K562 (cell line): ENCODE measurements at regions not wholly inside any gene's neighbourhood (a gene's known extent, or its start where the extent isn't known, plus 50 kb on each side); places are given as distances from the start of the nearest gene placed in this dataset.

Experiments
- ATAC-seq: fragments of 200-7000 bp; cut with Tn5 transposase; 3 replicates; pipeline ENCODE4 v1.9.1; 2020; ENCODE audit warnings: moderate library complexity
- BruUV-seq: library from RNA; stranded (reverse); fragments of 400-500 nt; replicated peaks from 2 replicates; lab custom pipeline; 2021; lab: Mats Ljungman, UMichigan
- CTCF ChIA-PET: fragments of 300-600 bp; formaldehyde crosslinking; extraction: SDS; loops from one replicate; lab custom pipeline; 2021; ENCODE audit warnings: low intra/inter-chr PET ratio; lab: Yijun Ruan, JAX
- POLR2A ChIA-PET: fragments of 300-600, 350-650 bp; sonication (Branson Sonifier 250); formaldehyde crosslinking; extraction: SDS; loops from one replicate; lab custom pipeline; 2021; ENCODE audit warnings: antibody characterized with exemption, inconsistent platforms; lab: Yijun Ruan, JAX
- DNase-seq, 4 experiments: peaks; one replicate each; pipeline versions ENCODE4 v3.0.0 to v3.0.0-alpha.2; 2011 to 2018; ENCODE audit warnings: low spot score in 3 of 4, mixed read lengths in 3 of 4; ENCODE audit errors: extremely low read depth in 1 of 4
- FAIRE-seq: peaks from 2 replicates; lab custom pipeline; 2011; peaks lifted over from hg19 to GRCh38; lab: Jason Lieb, UNC
- H2AFZ ChIP-seq: 2 replicates; pipeline ENCODE4 v1.6.0; 2011; ENCODE audit warnings: low read depth, low read length, control low read depth, inconsistent platforms
- H3K27ac ChIP-seq: fragments of 200-600 bp; 3 replicates; pipeline ENCODE4 v1.8.0; 2011; ENCODE audit warnings: low read depth, mild to moderate bottlenecking, control low read depth, inconsistent platforms, low read length, moderate library complexity, mixed read lengths; ENCODE audit errors: extremely low read depth
- H3K27me3 ChIP-seq, 2 experiments: fragments of 300-600 bp in 1 of 2; 2 replicates in 1 of 2; 3 replicates in 1 of 2; pipeline versions ENCODE4 v1.6.0 to v1.8.0; 2011; ENCODE audit warnings: inconsistent platforms in 2 of 2, low read length in 2 of 2, mild to moderate bottlenecking in 1 of 2, mixed read lengths in 1 of 2, moderate library complexity in 1 of 2; ENCODE audit not compliant: control insufficient read depth in 2 of 2, insufficient read depth in 2 of 2
- H3K36me3 ChIP-seq: fragments of 300-600 bp; 3 replicates; pipeline ENCODE4 v1.8.0; 2011; ENCODE audit warnings: mild to moderate bottlenecking, low read length, inconsistent platforms; ENCODE audit not compliant: control insufficient read depth, insufficient read depth
- H3K4me1 ChIP-seq, 2 experiments: fragments of 200-600 bp in 1 of 2; replicated peaks in 1 of 2; 2 replicates in 1 of 2; 3 replicates in 1 of 2; pipeline versions ENCODE4 v1.5.1 to v1.8.0; 2011; ENCODE audit warnings: inconsistent platforms in 2 of 2, low read length in 2 of 2, mild to moderate bottlenecking in 1 of 2, mixed read lengths in 1 of 2, moderate library complexity in 1 of 2; ENCODE audit not compliant: control insufficient read depth in 2 of 2, insufficient read depth in 2 of 2
- H3K4me2 ChIP-seq: 2 replicates; pipeline ENCODE4 v1.6.1; 2011; ENCODE audit warnings: low read length, control low read depth, inconsistent platforms, mixed read lengths; ENCODE audit not compliant: insufficient read depth
- H3K4me3 ChIP-seq: fragments of 200-600 bp; sonication (generic), shearing (Covaris generic); 2 replicates; pipeline ENCODE4 v1.5.1; 2016; ENCODE audit warnings: control low read depth, inconsistent platforms
- H3K79me2 ChIP-seq: fragments of 200-600 bp; 3 replicates; pipeline ENCODE4 v1.8.0; 2011; ENCODE audit warnings: low read length, inconsistent platforms; ENCODE audit not compliant: control insufficient read depth, insufficient read depth
- H3K9ac ChIP-seq, 2 experiments: 2 replicates each; pipeline versions ENCODE4 v1.6.0 to v1.6.1; 2011; ENCODE audit warnings: low read depth in 2 of 2, low read length in 2 of 2, control low read depth in 1 of 2, inconsistent platforms in 1 of 2, mild to moderate bottlenecking in 1 of 2, mixed read lengths in 1 of 2; ENCODE audit not compliant: insufficient read depth in 1 of 2
- H3K9me1 ChIP-seq: one replicate; pipeline ENCODE4 v1.6.0; 2011; ENCODE audit warnings: inconsistent platforms, mild to moderate bottlenecking, low read length, moderate library complexity; ENCODE audit not compliant: control insufficient read depth, insufficient read depth
- H3K9me3 ChIP-seq: replicated peaks from 2 replicates; pipeline ENCODE4 v1.5.1; 2011; ENCODE audit warnings: low read depth, low read length, inconsistent platforms; ENCODE audit not compliant: control insufficient read depth, insufficient read depth
- H4K20me1 ChIP-seq: replicated peaks from 2 replicates; pipeline ENCODE4 v1.6.1; 2011; ENCODE audit warnings: low read length, inconsistent platforms, mixed read lengths; ENCODE audit not compliant: control insufficient read depth, insufficient read depth
- ARID4B ChIP-seq: sonication (generic); formaldehyde crosslinking; IDR thresholded peaks from 2 replicates; pipeline ENCODE4 v1.8.0; 2022; ENCODE audit warnings: mild to moderate bottlenecking, missing genetic modification reagents
- CCAR2 ChIP-seq: fragments of 200-400 bp; formaldehyde crosslinking; IDR thresholded peaks from 2 replicates; pipeline ENCODE4 v1.6.1; 2017; ENCODE audit warnings: mild to moderate bottlenecking, low read depth, low read length
- CREB3 ChIP-seq: fragments of 450-650 bp; conservative IDR thresholded peaks from 2 replicates; pipeline ENCODE4 v1.6.1; 2016; ENCODE audit warnings: missing genetic modification characterization, low read depth, mild to moderate bottlenecking, missing compliant biosample characterization, moderate library complexity
- DEAF1 ChIP-seq: fragments of 450-650 bp; formaldehyde crosslinking; IDR thresholded peaks from 2 replicates; pipeline ENCODE4 v1.4.0; 2020; ENCODE audit warnings: mild to moderate bottlenecking, moderate library complexity
- KHSRP ChIP-seq: fragments of 450-650 bp; IDR thresholded peaks from 2 replicates; pipeline ENCODE4 v1.6.1; 2017
- NUFIP1 ChIP-seq: fragments of 450-650 bp; IDR thresholded peaks from 2 replicates; pipeline ENCODE4 v1.6.1; 2018; ENCODE audit not compliant: partially characterized antibody
- PBX2 ChIP-seq, 2 experiments: IDR thresholded peaks in 1 of 2; conservative IDR thresholded peaks in 1 of 2; 2 replicates each; pipeline ENCODE4 v1.6.1; 2016; ENCODE audit warnings: low read depth in 2 of 2, mild to moderate bottlenecking in 1 of 2, missing compliant biosample characterization in 1 of 2, missing genetic modification characterization in 1 of 2, moderate library complexity in 1 of 2
- SPI1 ChIP-seq: IDR thresholded peaks from 2 replicates; pipeline ENCODE4 v1.6.1; 2011; ENCODE audit warnings: low read depth, low read length, control low read depth, borderline replicate concordance
- ZNF282 ChIP-seq: sonication (generic); formaldehyde crosslinking; IDR thresholded peaks from 2 replicates; pipeline ENCODE4 v1.8.1; 2023; ENCODE audit warnings: missing genetic modification reagents
- WGBS: fragments of 100-300 bp; shearing (Covaris generic); methylation state at CpG from one replicate; pipeline ENCODE4 v1.1.6; 2016; ENCODE audit warnings: low coverage, mixed read lengths; ENCODE audit not compliant: insufficient coverage; ENCODE audit errors: missing lambda C conversion rate; 5-methylcytosine and 5-hydroxymethylcytosine counted together
- in situ Hi-C: fragments of 300-500 bp; cut with MboI; formaldehyde crosslinking; loops from 4 replicates; pipeline ENCODE4 v1.15.0; 2018; ENCODE audit warnings: inconsistent platforms, mixed read lengths
- intact Hi-C: fragments of 100-400 bp; cut with micrococcal nuclease; formaldehyde crosslinking; loops from 2 replicates; pipeline ENCODE4 v1.14.2; 2022

GRCh38 chr20:10856237-10857015, 182.6 kb upstream of the JAG1 start:
- H3K79me2 ChIP-seq = no peaks in the 10 kb centered on the region
- POLR2A ChIA-PET = no interaction called here
- CTCF ChIA-PET = no interaction called here
- no peak overlapping the region for H2AFZ ChIP-seq
- no peaks in the 10 kb centered on the region for H3K27me3 ChIP-seq
- no peak for ATAC-seq
- H3K4me1 ChIP-seq = no peaks in the 10 kb centered on the region
- H3K9me1 ChIP-seq = no peaks in the 10 kb centered on the region
- H4K20me1 ChIP-seq = no peaks in the 10 kb centered on the region
- in situ Hi-C loops = no loop called here
- 0% methylated on average over 1 of the region's 1 CpG for WGBS
- no peak for DNase-seq
- no peak for FAIRE-seq
- H3K9me3 ChIP-seq = no peaks in the 10 kb centered on the region
- no peaks in the 10 kb centered on the region for H3K36me3 ChIP-seq
- intact Hi-C loops = no loop called here
- H3K4me3 ChIP-seq = no peak overlapping the region
- no peak overlapping the region for H3K9ac ChIP-seq
- no TSS peak for BruUV-seq
- H3K4me2 ChIP-seq = no peak overlapping the region
- H3K27ac ChIP-seq = no peak overlapping the region
- TF ChIP-seq DEAF1 (CRISPR knock-in tag) = no peak
- TF ChIP-seq PBX2 (CRISPR knock-in tag; IDR thresholded peaks at IDR 0.05; ENCODE audit: low read depth) = no peak
- TF ChIP-seq PBX2 (tag; conservative IDR thresholded peaks at IDR 0.05; ENCODE audit: low read depth) = no peak
- no peak for TF ChIP-seq CREB3 (tag)
- no peak for TF ChIP-seq ZNF282 (CRISPR knock-in tag)
- TF ChIP-seq SPI1 = no peak
- no peak for TF ChIP-seq KHSRP
- TF ChIP-seq CCAR2 = no peak
- no peak for TF ChIP-seq ARID4B (CRISPR knock-in tag)
- no peak for TF ChIP-seq NUFIP1
